GM20000 (cell line): ENCODE measurements at regions not wholly inside any gene's neighbourhood (a gene's known extent, or its start where the extent isn't known, plus 50 kb on each side); places are given as distances from the start of the nearest gene placed in this dataset.
A peak's percentile ranks its signal among the peaks of the same experiment; 100 is the strongest.

Experiments
- DNase-seq: peaks from one replicate; pipeline ENCODE4 v3.0.0; 2012; ENCODE audit warnings: low spot score
- TF ChIP-seq, protein P1 (sequence below): IDR thresholded peaks from 2 replicates; pipeline ENCODE4 v1.5.1; 2012; ENCODE audit warnings: mild to moderate bottlenecking, control low read depth; ENCODE audit errors: extremely low read depth, missing control alignments

DNA sequence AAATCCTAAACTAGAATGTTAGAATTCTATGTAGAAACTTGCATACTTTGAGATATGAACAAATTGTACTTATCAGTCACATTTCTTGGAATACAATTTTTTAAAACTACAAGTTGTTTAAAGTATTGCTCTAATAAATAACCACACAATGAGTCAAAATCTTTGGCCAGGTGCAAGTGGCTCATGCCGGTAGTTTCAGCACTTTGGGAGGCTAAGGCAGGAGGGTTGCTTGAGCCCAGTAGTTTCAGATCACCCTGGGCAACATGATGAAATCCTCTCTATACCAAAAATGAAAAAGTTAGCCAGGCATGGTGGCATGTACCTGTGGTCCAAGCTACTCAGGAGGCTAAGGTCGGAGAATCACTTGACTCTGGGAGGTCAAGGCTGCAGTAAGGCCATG is 257.8 kb downstream of the COX7C start:
- DNase-seq: no peak
- TF ChIP-seq, protein P1, sequence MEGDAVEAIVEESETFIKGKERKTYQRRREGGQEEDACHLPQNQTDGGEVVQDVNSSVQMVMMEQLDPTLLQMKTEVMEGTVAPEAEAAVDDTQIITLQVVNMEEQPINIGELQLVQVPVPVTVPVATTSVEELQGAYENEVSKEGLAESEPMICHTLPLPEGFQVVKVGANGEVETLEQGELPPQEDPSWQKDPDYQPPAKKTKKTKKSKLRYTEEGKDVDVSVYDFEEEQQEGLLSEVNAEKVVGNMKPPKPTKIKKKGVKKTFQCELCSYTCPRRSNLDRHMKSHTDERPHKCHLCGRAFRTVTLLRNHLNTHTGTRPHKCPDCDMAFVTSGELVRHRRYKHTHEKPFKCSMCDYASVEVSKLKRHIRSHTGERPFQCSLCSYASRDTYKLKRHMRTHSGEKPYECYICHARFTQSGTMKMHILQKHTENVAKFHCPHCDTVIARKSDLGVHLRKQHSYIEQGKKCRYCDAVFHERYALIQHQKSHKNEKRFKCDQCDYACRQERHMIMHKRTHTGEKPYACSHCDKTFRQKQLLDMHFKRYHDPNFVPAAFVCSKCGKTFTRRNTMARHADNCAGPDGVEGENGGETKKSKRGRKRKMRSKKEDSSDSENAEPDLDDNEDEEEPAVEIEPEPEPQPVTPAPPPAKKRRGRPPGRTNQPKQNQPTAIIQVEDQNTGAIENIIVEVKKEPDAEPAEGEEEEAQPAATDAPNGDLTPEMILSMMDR: no peak

DNA sequence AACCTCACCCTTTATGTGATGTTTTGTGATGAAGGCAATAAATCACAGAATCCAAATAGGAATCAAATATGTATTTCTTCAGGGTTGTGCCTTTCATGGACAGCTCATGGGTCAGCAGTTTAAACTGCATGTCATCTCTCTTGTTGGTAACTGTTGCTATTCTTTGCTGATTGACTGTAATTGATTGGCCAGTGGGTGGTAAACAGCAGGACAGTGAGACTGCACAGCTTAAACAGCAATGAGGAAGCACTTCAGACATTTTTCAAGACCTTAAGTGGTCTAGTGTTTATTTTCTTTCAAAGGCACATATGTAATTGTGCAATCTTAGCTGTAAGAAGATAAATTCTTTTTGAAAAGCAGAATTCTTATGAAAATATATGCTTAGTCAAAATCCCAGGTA is 260.5 kb downstream of the COX7C start:
- TF ChIP-seq, protein P1: no peak
- no peak for DNase-seq

DNA sequence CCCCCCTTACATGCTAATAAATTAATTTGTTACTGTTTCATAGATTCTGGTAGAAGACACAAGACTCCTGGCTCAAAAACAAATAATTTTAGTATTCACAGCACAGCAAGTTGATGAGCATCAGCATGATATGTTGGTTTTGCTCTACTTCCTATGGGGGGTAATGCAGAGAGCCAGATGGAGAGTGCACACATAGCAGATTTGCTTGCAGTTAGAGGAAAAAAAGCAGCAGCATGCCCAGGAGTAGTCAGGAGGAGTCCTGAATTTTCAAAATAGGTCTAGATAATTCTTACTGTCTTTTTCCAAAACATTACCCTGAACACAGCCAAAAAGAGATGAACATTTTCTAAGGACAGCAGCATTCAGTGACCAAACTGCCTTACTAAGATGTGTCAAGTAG is 261.3 kb downstream of the COX7C start:
- TF ChIP-seq, protein P1: no peak
- no peak for DNase-seq

DNA sequence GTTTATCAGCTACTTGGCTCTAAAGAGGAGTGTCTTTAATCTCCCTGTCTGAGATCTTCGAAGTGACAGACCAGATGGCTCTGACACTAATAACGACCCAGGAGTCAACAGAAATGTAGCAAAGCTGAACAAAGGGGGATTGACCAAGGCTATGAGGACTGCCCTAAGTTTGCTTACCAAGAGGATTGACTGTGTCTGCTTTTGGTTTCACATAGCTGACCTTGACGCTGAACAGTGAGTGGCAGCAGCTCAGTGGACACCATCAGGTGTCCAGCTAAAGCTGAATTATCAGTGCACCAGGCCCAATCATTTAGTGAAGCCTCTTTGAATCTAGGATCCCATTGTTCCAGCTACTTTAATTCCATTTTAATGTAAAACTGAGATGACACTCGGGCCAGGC is 262.6 kb downstream of the COX7C start:
- TF ChIP-seq, protein P1: no peak
- no peak for DNase-seq

DNA sequence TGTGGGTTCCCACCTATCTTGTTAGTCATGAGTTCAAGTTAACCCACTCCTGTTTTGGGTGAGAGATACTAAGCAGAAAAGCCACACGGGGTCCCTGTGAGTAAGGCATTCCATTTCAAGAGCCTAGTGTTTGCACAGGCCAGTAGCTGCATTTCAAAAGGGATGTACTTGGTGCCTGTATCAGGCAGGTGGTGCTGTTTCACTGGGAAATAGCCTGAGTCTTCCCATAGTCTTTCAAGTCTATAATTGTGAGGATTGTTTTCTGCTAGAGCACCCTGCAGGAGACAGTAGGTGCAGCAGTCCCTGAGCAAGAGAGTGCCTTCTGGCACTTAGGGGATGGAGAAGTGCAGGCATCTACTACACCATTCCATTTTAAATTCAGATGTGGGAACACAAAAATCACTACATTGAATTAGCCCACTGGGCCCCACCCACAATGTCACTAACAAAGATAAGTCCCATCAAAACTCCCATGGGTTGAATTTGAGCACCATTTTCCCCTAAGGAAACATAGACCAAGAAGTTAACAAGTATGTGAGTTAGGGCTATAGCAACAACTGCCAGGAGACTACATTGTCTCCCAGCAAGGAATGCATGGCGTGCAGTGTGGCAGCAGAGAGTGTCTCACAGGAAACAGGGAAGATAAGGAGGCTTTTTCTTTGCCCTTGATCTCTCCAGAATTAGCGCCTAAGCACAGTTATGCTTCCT is 263.2 kb downstream of the COX7C start:
- TF ChIP-seq, protein P1: peak; percentile 10
- peak; percentile 28 for DNase-seq

DNA sequence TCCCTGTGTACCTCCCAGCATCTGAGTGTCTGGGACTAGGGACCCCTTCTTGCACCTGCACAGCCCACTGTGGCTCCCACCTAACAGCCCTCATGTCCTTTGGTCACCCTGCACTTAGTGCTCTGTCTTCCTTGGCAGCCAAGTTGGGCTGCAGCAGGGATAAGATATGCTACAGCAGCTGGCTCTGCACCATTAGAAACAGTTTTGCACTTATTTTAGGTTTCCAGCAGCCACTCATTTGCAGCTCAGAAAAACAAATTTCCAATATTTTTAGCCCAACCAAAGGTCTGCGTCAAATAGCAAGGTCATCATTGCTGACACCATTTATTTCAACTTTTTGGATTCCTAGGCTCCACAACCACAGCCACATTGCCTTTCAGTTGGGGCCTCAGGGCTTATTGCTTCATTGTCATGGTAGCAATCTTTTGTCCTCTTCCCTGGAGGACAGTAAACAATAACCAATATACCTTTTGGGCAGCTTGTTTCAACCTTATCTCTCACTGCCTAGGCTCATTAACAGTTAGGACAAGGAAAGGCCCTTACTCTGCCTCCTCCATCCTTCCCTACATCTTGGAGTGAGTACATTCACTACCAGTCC is 263.9 kb downstream of the COX7C start:
- no peak for DNase-seq
- TF ChIP-seq, protein P1: no peak

DNA sequence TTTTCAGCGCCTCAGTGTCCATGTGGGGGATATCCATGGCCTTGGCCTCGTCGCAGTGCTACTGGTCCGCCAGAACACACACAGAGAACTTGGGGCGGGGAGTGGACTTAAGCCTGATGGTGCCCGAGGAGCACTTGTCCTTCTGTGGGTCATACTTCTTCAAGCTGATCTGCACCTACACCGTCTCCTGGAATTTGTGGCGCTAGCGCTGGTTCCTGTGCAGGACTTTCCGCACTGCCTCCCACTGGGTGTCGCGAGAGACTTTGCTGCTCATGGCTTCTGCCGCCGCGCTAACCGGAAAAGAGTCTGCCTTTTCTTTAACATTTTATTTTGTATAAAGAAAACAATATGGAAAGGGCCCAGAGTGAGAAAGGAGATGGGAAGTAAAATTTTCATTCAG is 266.9 kb downstream of the COX7C start:
- no peak for DNase-seq
- TF ChIP-seq, protein P1: no peak
